ENCODE measurements at regions not wholly inside any gene's neighbourhood (a gene's known extent, or its start where the extent isn't known, plus 50 kb on each side); places are given as distances from the start of the nearest gene placed in this dataset.

GRCh38 chr11:109983358-109983757 is 109.8 kb upstream of the ZC3H12C start:
- H3K36me3 Mint-ChIP-seq = no peaks in the 10 kb centered on the region
- H3K9me3 ChIP-seq = no peaks in the 10 kb centered on the region
- 93% methylated on average over 2 of the region's 3 CpGs for WGBS (ENCODE audit: insufficient coverage)
- no peak for DNase-seq
- no peak overlapping the region for H3K27ac Mint-ChIP-seq
- H3K36me3 ChIP-seq (ENCODE audit: control insufficient read depth in 2 of 2, extremely low read depth in 1 of 2, insufficient read depth in 1 of 2, low read length in 1 of 2) = no peaks in the 10 kb centered on the region
- H3K27me3 Mint-ChIP-seq = peaks cover 0 to 11% of the 10 kb centered on the region in 2 donors
- H3K9me3 Mint-ChIP-seq = no peaks in the 10 kb centered on the region
- no peaks in the 10 kb centered on the region for H3K27me3 ChIP-seq (replicated peaks in 1 of 2; ENCODE audit: control insufficient read depth in 2 of 2, extremely low read depth in 1 of 2, insufficient read depth in 2 of 2, low read length in 1 of 2)
- H3K4me1 Mint-ChIP-seq = peaks cover 0 to 5% (median 2%) of the 10 kb centered on the region in 3 donors
- no peak overlapping the region for H3K4me3 ChIP-seq (ENCODE audit: control insufficient read depth in 1 of 2, extremely low read depth in 1 of 2, low read length in 1 of 2)
- H3K4me3 Mint-ChIP-seq = no peak overlapping the region
- POLR2A ChIA-PET = no interaction called here
- no peak for ATAC-seq (replicated peaks in 1 of 4)
- peaks cover 0 to 11% of the 10 kb centered on the region in 2 experiments for H3K4me1 ChIP-seq (ENCODE audit: control insufficient read depth in 1 of 2, extremely low read depth in 1 of 2, insufficient read depth in 2 of 2, low read length in 2 of 2)
- CTCF ChIA-PET = no interaction called here
- no peak overlapping the region for H3K27ac ChIP-seq (ENCODE audit: low read length)

- no peak overlapping the region for H3K4me3 ChIP-seq (ENCODE audit: control insufficient read depth in 1 of 2, extremely low read depth in 1 of 2, low read length in 1 of 2)
- POLR2A ChIA-PET = no interaction called here
These were observed 108.4 kb upstream of the ZC3H12C start for GRCh38 chr11:109984634-109985289.

GRCh38 chr11:109986488-109986887 is 106.7 kb upstream of the ZC3H12C start:
- H3K27ac Mint-ChIP-seq = no peak overlapping the region
- H3K36me3 Mint-ChIP-seq = no peaks in the 10 kb centered on the region
- Histone ChIP-seq H3K36me3 (ENCODE audit: control insufficient read depth in 2 of 2, extremely low read depth in 1 of 2, insufficient read depth in 1 of 2, low read length in 1 of 2) (no peaks in the 10 kb centered on the region), H3K4me3 (ENCODE audit: control insufficient read depth in 1 of 2, extremely low read depth in 1 of 2, low read length in 1 of 2) (no peak overlapping the region), H3K9me3 (no peaks in the 10 kb centered on the region), H3K27ac (ENCODE audit: low read length) (no peak overlapping the region), H3K4me1 (ENCODE audit: control insufficient read depth in 1 of 2, extremely low read depth in 1 of 2, insufficient read depth in 2 of 2, low read length in 2 of 2) (peaks cover 0 to 11% of the 10 kb centered on the region in 2 experiments), H3K27me3 (replicated peaks in 1 of 2; ENCODE audit: control insufficient read depth in 2 of 2, extremely low read depth in 1 of 2, insufficient read depth in 2 of 2, low read length in 1 of 2) (no peaks in the 10 kb centered on the region)
- H3K4me3 Mint-ChIP-seq = no peak overlapping the region
- POLR2A ChIA-PET = no interaction called here
- H3K4me1 Mint-ChIP-seq = peaks cover 0 to 5% (median 2%) of the 10 kb centered on the region in 3 donors
- DNase-seq (no peak), ATAC-seq (replicated peaks in 1 of 4) (no peak)
- CTCF ChIA-PET = no interaction called here
- H3K9me3 Mint-ChIP-seq = no peaks in the 10 kb centered on the region
- no CpG with 5 or more reads among the region's 1 CpG for WGBS (ENCODE audit: insufficient coverage)
- peaks cover 0 to 5% of the 10 kb centered on the region in 2 donors for H3K27me3 Mint-ChIP-seq

More at GRCh38 chr11:109984634-109985289, 108.4 kb upstream of the ZC3H12C start:
- H3K4me1 ChIP-seq (ENCODE audit: control insufficient read depth in 1 of 2, extremely low read depth in 1 of 2, insufficient read depth in 2 of 2, low read length in 2 of 2) = peaks cover 0 to 11% of the 10 kb centered on the region in 2 experiments
- Mint-ChIP-seq H3K36me3 (no peaks in the 10 kb centered on the region), H3K27me3 (peaks cover 0 to 11% of the 10 kb centered on the region in 2 donors), H3K4me3 (no peak overlapping the region), H3K27ac (no peak overlapping the region), H3K9me3 (no peaks in the 10 kb centered on the region), H3K4me1 (peaks cover 0 to 5% (median 2%) of the 10 kb centered on the region in 3 donors)
- no peak for ATAC-seq (replicated peaks in 1 of 4)
- WGBS (ENCODE audit: insufficient coverage) = no CpG with 5 or more reads among the region's 6 CpGs
- no peaks in the 10 kb centered on the region for H3K9me3 ChIP-seq
- CTCF ChIA-PET = no interaction called here
- no peaks in the 10 kb centered on the region for H3K36me3 ChIP-seq (ENCODE audit: control insufficient read depth in 2 of 2, extremely low read depth in 1 of 2, insufficient read depth in 1 of 2, low read length in 1 of 2)
- DNase-seq = peak in 1 of 35 experiments; percentile 1
- H3K27ac ChIP-seq (ENCODE audit: low read length) = no peak overlapping the region
- no peaks in the 10 kb centered on the region for H3K27me3 ChIP-seq (replicated peaks in 1 of 2; ENCODE audit: control insufficient read depth in 2 of 2, extremely low read depth in 1 of 2, insufficient read depth in 2 of 2, low read length in 1 of 2)

GRCh38 chr11:109991835-109992234 is 101.4 kb upstream of the ZC3H12C start:
- H3K36me3 ChIP-seq (ENCODE audit: control insufficient read depth in 2 of 2, extremely low read depth in 1 of 2, insufficient read depth in 1 of 2, low read length in 1 of 2) = no peaks in the 10 kb centered on the region
- DNase-seq (no peak), ATAC-seq (replicated peaks in 1 of 4) (no peak)
- WGBS (ENCODE audit: insufficient coverage) = no CpG with 5 or more reads among the region's 1 CpG
- CTCF ChIA-PET = no interaction called here
- Mint-ChIP-seq H3K9me3 (no peaks in the 10 kb centered on the region), H3K27ac (no peak overlapping the region), H3K4me1 (no peaks in the 10 kb centered on the region), H3K4me3 (no peak overlapping the region), H3K27me3 (no peaks in the 10 kb centered on the region), H3K36me3 (no peaks in the 10 kb centered on the region)
- no peak overlapping the region for H3K27ac ChIP-seq (ENCODE audit: low read length)
- POLR2A ChIA-PET = no interaction called here
- H3K4me1 ChIP-seq (ENCODE audit: control insufficient read depth in 1 of 2, extremely low read depth in 1 of 2, insufficient read depth in 2 of 2, low read length in 2 of 2) = no peaks in the 10 kb centered on the region
- no peaks in the 10 kb centered on the region for H3K27me3 ChIP-seq (replicated peaks in 1 of 2; ENCODE audit: control insufficient read depth in 2 of 2, extremely low read depth in 1 of 2, insufficient read depth in 2 of 2, low read length in 1 of 2)
- no peaks in the 10 kb centered on the region for H3K9me3 ChIP-seq
- no peak overlapping the region for H3K4me3 ChIP-seq (ENCODE audit: control insufficient read depth in 1 of 2, extremely low read depth in 1 of 2, low read length in 1 of 2)

- Histone ChIP-seq H3K9me3 (no peaks in the 10 kb centered on the region), H3K27ac (ENCODE audit: low read length) (no peak overlapping the region), H3K4me1 (ENCODE audit: control insufficient read depth in 1 of 2, extremely low read depth in 1 of 2, insufficient read depth in 2 of 2, low read length in 2 of 2) (no peaks in the 10 kb centered on the region), H3K36me3 (ENCODE audit: control insufficient read depth in 2 of 2, extremely low read depth in 1 of 2, insufficient read depth in 1 of 2, low read length in 1 of 2) (no peaks in the 10 kb centered on the region), H3K4me3 (ENCODE audit: control insufficient read depth in 1 of 2, extremely low read depth in 1 of 2, low read length in 1 of 2) (no peak overlapping the region), H3K27me3 (replicated peaks in 1 of 2; ENCODE audit: control insufficient read depth in 2 of 2, extremely low read depth in 1 of 2, insufficient read depth in 2 of 2, low read length in 1 of 2) (peaks cover 0 to 3% of the 10 kb centered on the region in 2 experiments)
- Mint-ChIP-seq H3K4me3 (no peak overlapping the region), H3K27me3 (no peaks in the 10 kb centered on the region), H3K4me1 (no peaks in the 10 kb centered on the region), H3K36me3 (no peaks in the 10 kb centered on the region), H3K9me3 (no peaks in the 10 kb centered on the region), H3K27ac (no peak overlapping the region)
- 100% methylated on average over 1 of the region's 1 CpG for WGBS (ENCODE audit: insufficient coverage)
- no peak for ATAC-seq (replicated peaks in 1 of 4)
- ChIA-PET CTCF (no interaction called here), POLR2A (no interaction called here)
- no peak for DNase-seq
These were observed 99.4 kb upstream of the ZC3H12C start for GRCh38 chr11:109993786-109994185.

- Mint-ChIP-seq H3K9me3 (no peaks in the 10 kb centered on the region), H3K4me3 (no peak overlapping the region), H3K27me3 (no peaks in the 10 kb centered on the region), H3K4me1 (no peaks in the 10 kb centered on the region), H3K27ac (no peak overlapping the region), H3K36me3 (no peaks in the 10 kb centered on the region)
- peaks cover 0 to 3% of the 10 kb centered on the region in 2 experiments for H3K27me3 ChIP-seq (replicated peaks in 1 of 2; ENCODE audit: control insufficient read depth in 2 of 2, extremely low read depth in 1 of 2, insufficient read depth in 2 of 2, low read length in 1 of 2)
- ChIA-PET CTCF (no interaction called here), POLR2A (no interaction called here)
- ATAC-seq (replicated peaks in 1 of 4) (no peak), DNase-seq (no peak)
- H3K27ac ChIP-seq (ENCODE audit: low read length) = no peak overlapping the region
- no peaks in the 10 kb centered on the region for H3K4me1 ChIP-seq (ENCODE audit: control insufficient read depth in 1 of 2, extremely low read depth in 1 of 2, insufficient read depth in 2 of 2, low read length in 2 of 2)
- WGBS (ENCODE audit: insufficient coverage) = 90% methylated on average over 5 of the region's 6 CpGs
- H3K9me3 ChIP-seq = no peaks in the 10 kb centered on the region
- H3K4me3 ChIP-seq (ENCODE audit: control insufficient read depth in 1 of 2, extremely low read depth in 1 of 2, low read length in 1 of 2) = no peak overlapping the region
- H3K36me3 ChIP-seq (ENCODE audit: control insufficient read depth in 2 of 2, extremely low read depth in 1 of 2, insufficient read depth in 1 of 2, low read length in 1 of 2) = no peaks in the 10 kb centered on the region
These were observed 98.3 kb upstream of the ZC3H12C start for GRCh38 chr11:109994907-109995306.

- no peaks in the 10 kb centered on the region for H3K27me3 Mint-ChIP-seq
- no peak overlapping the region for H3K27ac ChIP-seq (ENCODE audit: low read length)
- no peak overlapping the region for H3K4me3 ChIP-seq (ENCODE audit: control insufficient read depth in 1 of 2, extremely low read depth in 1 of 2, low read length in 1 of 2)
- H3K9me3 Mint-ChIP-seq = no peaks in the 10 kb centered on the region
- no peak overlapping the region for H3K27ac Mint-ChIP-seq
- DNase-seq = no peak
- H3K4me1 ChIP-seq (ENCODE audit: control insufficient read depth in 1 of 2, extremely low read depth in 1 of 2, insufficient read depth in 2 of 2, low read length in 2 of 2) = no peaks in the 10 kb centered on the region
- peaks cover 0 to 3% of the 10 kb centered on the region in 2 experiments for H3K27me3 ChIP-seq (replicated peaks in 1 of 2; ENCODE audit: control insufficient read depth in 2 of 2, extremely low read depth in 1 of 2, insufficient read depth in 2 of 2, low read length in 1 of 2)
- H3K4me3 Mint-ChIP-seq = no peak overlapping the region
- POLR2A ChIA-PET = no interaction called here
- no peaks in the 10 kb centered on the region for H3K9me3 ChIP-seq
- H3K36me3 ChIP-seq (ENCODE audit: control insufficient read depth in 2 of 2, extremely low read depth in 1 of 2, insufficient read depth in 1 of 2, low read length in 1 of 2) = no peaks in the 10 kb centered on the region
- no peak for ATAC-seq (replicated peaks in 1 of 4)
- CTCF ChIA-PET = interaction anchor here in 1 of 2 donors (0.6 kb wide), 1 partner anchor 1538 kb away, joined by 3 read pairs; no protein-coding TSS in a partner anchor
- no peaks in the 10 kb centered on the region for H3K4me1 Mint-ChIP-seq
- H3K36me3 Mint-ChIP-seq = no peaks in the 10 kb centered on the region
These were observed 97.1 kb upstream of the ZC3H12C start for GRCh38 chr11:109996060-109996459.

All from T-cell (primary cell).